DOHH2 (cell line): ENCODE measurements at regions not wholly inside any gene's neighbourhood (a gene's known extent, or its start where the extent isn't known, plus 50 kb on each side); places are given as distances from the start of the nearest gene placed in this dataset.

Experiments
- H3F3A ChIP-seq: fragments of 200-600 bp; sonication (generic), shearing (Covaris generic); 2 replicates; pipeline ENCODE4 v1.6.0; 2016; ENCODE audit warnings: antibody characterized with exemption, mild to moderate bottlenecking; ENCODE audit not compliant: control insufficient read depth, insufficient read depth
- H3K27ac ChIP-seq: fragments of 200-600 bp; sonication (generic); 2 replicates; pipeline ENCODE4 v1.5.1; 2014; ENCODE audit warnings: low read depth, mild to moderate bottlenecking, low read length, moderate library complexity
- H3K27me3 ChIP-seq: fragments of 200-600 bp; sonication (generic); 2 replicates; pipeline ENCODE4 v1.6.1; 2014; ENCODE audit warnings: mild to moderate bottlenecking, low read length, mixed read lengths; ENCODE audit not compliant: control insufficient read depth
- H3K36me3 ChIP-seq: fragments of 200-600 bp; sonication (generic); 2 replicates; pipeline ENCODE4 v1.6.1; 2014; ENCODE audit warnings: mild to moderate bottlenecking, low read length, moderate library complexity, mixed read lengths; ENCODE audit not compliant: control insufficient read depth
- H3K4me1 ChIP-seq: fragments of 200-600 bp; sonication (generic); 2 replicates; pipeline ENCODE4 v1.6.1; 2014; ENCODE audit warnings: mild to moderate bottlenecking, low read length, mixed read lengths; ENCODE audit not compliant: control insufficient read depth
- H3K4me2 ChIP-seq: fragments of 200-600 bp; sonication (generic); 2 replicates; pipeline ENCODE4 v1.6.0; 2014; ENCODE audit warnings: mild to moderate bottlenecking, low read length, moderate library complexity
- H3K4me3 ChIP-seq: fragments of 200-600 bp; sonication (generic); 2 replicates; pipeline ENCODE4 v1.5.1; 2014; ENCODE audit warnings: mild to moderate bottlenecking, low read length, mixed read lengths
- H3K79me2 ChIP-seq: fragments of 200-600 bp; sonication (generic); 2 replicates; pipeline ENCODE4 v1.6.1; 2014; ENCODE audit warnings: mild to moderate bottlenecking, low read length, mixed read lengths; ENCODE audit not compliant: control insufficient read depth
- H3K9me2 ChIP-seq: fragments of 200-600 bp; sonication (generic); replicated peaks from 2 replicates; pipeline ENCODE4 v1.6.1; 2014; ENCODE audit warnings: mild to moderate bottlenecking, low read length, mixed read lengths; ENCODE audit not compliant: control insufficient read depth
- H3K9me3 ChIP-seq: fragments of 200-600 bp; sonication (generic); 2 replicates; pipeline ENCODE4 v1.6.1; 2014; ENCODE audit warnings: antibody characterized with exemption, low read length, mixed read lengths; ENCODE audit not compliant: control insufficient read depth, insufficient read depth
- H4K20me1 ChIP-seq: fragments of 200-600 bp; sonication (generic); 2 replicates; pipeline ENCODE4 v1.6.0; 2014; ENCODE audit warnings: low read depth, mild to moderate bottlenecking, antibody characterized with exemption, low read length, moderate library complexity; ENCODE audit not compliant: control insufficient read depth, insufficient read depth
- EZH2phosphoT487 ChIP-seq: fragments of 200-600 bp; sonication (generic); IDR thresholded peaks from 2 replicates; pipeline ENCODE4 v1.6.1; 2017; ENCODE audit warnings: borderline replicate concordance, mild to moderate bottlenecking, antibody characterized with exemption, low read length, moderate library complexity, mixed read lengths
- TF ChIP-seq, protein P1 (sequence below): fragments of 200-600 bp; sonication (generic); IDR thresholded peaks from one replicate; pipeline ENCODE4 v1.5.1; 2014; ENCODE audit warnings: antibody characterized with exemption, mild to moderate bottlenecking, low read depth, low read length; ENCODE audit not compliant: poor library complexity, severe bottlenecking

DNA sequence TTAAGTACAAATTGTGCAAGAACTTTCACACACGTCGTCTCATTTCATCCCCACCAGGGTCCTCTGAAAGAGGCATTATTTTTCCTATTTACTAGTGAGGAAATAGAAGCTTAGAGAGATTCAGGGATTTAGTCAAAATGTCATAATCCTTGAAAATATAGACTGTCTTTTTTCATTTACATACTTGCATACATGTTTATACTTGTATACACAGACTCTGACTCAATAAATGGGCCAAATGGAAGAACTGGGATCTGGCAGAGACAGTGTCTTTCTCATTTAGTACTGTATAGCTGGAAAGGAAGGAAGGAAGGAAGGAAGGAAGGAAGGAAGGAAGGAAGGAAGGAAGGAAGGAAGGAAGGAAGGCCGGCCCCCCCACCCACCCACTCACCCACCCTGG is 357.7 kb upstream of the SOX5 start:
- H3K27ac ChIP-seq, result no peak overlapping the region
- H3K36me3 ChIP-seq, result no peaks in the 10 kb centered on the region
- no peaks in the 10 kb centered on the region for H3K9me3 ChIP-seq
- H3K4me3 ChIP-seq, result no peak overlapping the region
- no peaks in the 10 kb centered on the region for H3F3A ChIP-seq
- no peaks in the 10 kb centered on the region for H3K79me2 ChIP-seq
- H3K4me1 ChIP-seq, result no peaks in the 10 kb centered on the region
- no peak overlapping the region for H3K4me2 ChIP-seq
- TF ChIP-seq, protein P1, sequence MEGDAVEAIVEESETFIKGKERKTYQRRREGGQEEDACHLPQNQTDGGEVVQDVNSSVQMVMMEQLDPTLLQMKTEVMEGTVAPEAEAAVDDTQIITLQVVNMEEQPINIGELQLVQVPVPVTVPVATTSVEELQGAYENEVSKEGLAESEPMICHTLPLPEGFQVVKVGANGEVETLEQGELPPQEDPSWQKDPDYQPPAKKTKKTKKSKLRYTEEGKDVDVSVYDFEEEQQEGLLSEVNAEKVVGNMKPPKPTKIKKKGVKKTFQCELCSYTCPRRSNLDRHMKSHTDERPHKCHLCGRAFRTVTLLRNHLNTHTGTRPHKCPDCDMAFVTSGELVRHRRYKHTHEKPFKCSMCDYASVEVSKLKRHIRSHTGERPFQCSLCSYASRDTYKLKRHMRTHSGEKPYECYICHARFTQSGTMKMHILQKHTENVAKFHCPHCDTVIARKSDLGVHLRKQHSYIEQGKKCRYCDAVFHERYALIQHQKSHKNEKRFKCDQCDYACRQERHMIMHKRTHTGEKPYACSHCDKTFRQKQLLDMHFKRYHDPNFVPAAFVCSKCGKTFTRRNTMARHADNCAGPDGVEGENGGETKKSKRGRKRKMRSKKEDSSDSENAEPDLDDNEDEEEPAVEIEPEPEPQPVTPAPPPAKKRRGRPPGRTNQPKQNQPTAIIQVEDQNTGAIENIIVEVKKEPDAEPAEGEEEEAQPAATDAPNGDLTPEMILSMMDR, result no peak
- no peak for TF ChIP-seq EZH2phosphoT487
- H3K27me3 ChIP-seq, result peaks cover 2% of the 10 kb centered on the region; the same call in 1 of the 2 replicates
- no peaks in the 10 kb centered on the region for H4K20me1 ChIP-seq
- no peaks in the 10 kb centered on the region for H3K9me2 ChIP-seq

DNA sequence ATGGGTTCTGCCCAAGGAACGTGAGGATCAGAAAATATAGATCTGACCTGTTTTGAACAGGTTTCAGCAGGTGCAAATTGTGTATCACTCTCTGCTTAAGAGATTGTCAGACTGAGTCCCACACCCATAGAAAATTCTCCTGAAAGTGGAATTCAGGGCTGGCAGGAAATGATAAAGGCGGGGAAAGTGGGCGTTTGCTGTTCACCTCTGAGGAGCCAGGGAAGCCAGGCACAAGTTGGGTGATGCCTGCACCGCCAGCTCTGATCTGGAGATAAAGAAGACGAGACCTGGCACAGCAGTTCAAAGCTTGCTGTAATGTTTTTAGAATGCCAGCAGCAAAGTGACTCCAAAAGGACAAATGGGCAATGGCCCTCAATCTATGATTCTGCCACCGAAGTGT is 356.5 kb upstream of the SOX5 start:
- H3K27ac ChIP-seq, result no peak overlapping the region
- no peaks in the 10 kb centered on the region for H3K36me3 ChIP-seq
- no peaks in the 10 kb centered on the region for H3F3A ChIP-seq
- no peaks in the 10 kb centered on the region for H4K20me1 ChIP-seq
- no peak for TF ChIP-seq EZH2phosphoT487
- TF ChIP-seq, protein P1, result no peak
- H3K79me2 ChIP-seq, result no peaks in the 10 kb centered on the region
- no peaks in the 10 kb centered on the region for H3K27me3 ChIP-seq
- no peaks in the 10 kb centered on the region for H3K9me3 ChIP-seq
- H3K4me2 ChIP-seq, result no peak overlapping the region
- H3K4me1 ChIP-seq, result no peaks in the 10 kb centered on the region
- no peak overlapping the region for H3K4me3 ChIP-seq
- no peaks in the 10 kb centered on the region for H3K9me2 ChIP-seq

DNA sequence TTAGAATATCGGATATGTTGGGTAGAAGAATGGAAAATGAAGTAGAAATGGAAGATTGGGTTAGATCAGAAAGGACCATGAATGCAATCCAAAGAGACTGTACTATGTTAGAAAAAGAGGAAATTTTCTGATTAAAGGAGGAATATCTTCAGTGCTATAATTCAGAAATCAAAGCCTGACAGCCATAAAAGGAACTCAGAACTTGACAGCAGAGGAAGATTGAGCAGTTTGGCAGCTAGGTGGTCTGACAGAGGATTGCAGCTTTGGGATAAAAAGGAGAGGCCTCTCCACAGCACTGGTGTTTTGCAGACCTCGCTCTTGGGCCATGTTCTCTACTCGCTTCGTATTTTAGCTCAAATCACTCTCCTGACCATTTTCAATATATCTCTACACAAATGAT is 354.8 kb upstream of the SOX5 start:
- no peaks in the 10 kb centered on the region for H3K27me3 ChIP-seq
- H3K27ac ChIP-seq, result no peak overlapping the region
- H3K9me2 ChIP-seq, result no peaks in the 10 kb centered on the region
- no peaks in the 10 kb centered on the region for H3K36me3 ChIP-seq
- TF ChIP-seq, protein P1, result no peak
- TF ChIP-seq EZH2phosphoT487, result no peak
- no peak overlapping the region for H3K4me2 ChIP-seq
- no peaks in the 10 kb centered on the region for H3K79me2 ChIP-seq
- H4K20me1 ChIP-seq, result no peaks in the 10 kb centered on the region
- H3K9me3 ChIP-seq, result no peaks in the 10 kb centered on the region
- H3K4me3 ChIP-seq, result no peak overlapping the region
- no peaks in the 10 kb centered on the region for H3F3A ChIP-seq
- no peaks in the 10 kb centered on the region for H3K4me1 ChIP-seq

DNA sequence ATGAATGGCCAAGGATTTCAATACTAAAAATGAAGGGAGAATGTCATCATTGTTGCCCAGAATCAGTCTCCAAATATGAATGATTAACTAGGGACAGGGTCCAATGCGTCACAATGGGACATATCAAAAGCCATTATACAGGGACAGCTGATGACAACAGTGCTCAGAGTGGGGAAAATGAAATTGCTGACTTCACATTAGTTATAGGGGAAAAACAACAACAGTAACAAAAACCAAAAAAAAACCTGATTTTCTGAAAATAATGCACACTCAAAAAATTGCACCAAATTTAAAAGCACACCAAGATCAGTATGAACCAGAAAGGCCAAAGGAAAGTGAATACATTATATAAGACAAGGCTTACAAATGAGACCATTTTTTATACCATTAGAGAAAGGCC is 353.2 kb upstream of the SOX5 start:
- Histone ChIP-seq H4K20me1 (no peaks in the 10 kb centered on the region), H3F3A (no peaks in the 10 kb centered on the region), H3K27me3 (no peaks in the 10 kb centered on the region), H3K4me2 (no peak overlapping the region), H3K79me2 (no peaks in the 10 kb centered on the region), H3K9me3 (no peaks in the 10 kb centered on the region), H3K4me1 (no peaks in the 10 kb centered on the region), H3K9me2 (no peaks in the 10 kb centered on the region), H3K4me3 (no peak overlapping the region), H3K27ac (no peak overlapping the region), H3K36me3 (no peaks in the 10 kb centered on the region)
- TF ChIP-seq, protein P1, result no peak
- no peak for TF ChIP-seq EZH2phosphoT487
